T follicular helper cell (primary cell): ENCODE measurements at regions not wholly inside any gene's neighbourhood (a gene's known extent, or its start where the extent isn't known, plus 50 kb on each side); places are given as distances from the start of the nearest gene placed in this dataset.
"Not testable (repeated sequence)": the region's sequence is repeated elsewhere in the genome, so short reads cannot be mapped to it uniquely, and the experiment has no call there.

ENCODE experiments used
- DNase-seq: peaks from one replicate; pipeline ENCODE4 v3.0.0-alpha.2; 2020; ENCODE audit warnings: low read depth

DNA sequence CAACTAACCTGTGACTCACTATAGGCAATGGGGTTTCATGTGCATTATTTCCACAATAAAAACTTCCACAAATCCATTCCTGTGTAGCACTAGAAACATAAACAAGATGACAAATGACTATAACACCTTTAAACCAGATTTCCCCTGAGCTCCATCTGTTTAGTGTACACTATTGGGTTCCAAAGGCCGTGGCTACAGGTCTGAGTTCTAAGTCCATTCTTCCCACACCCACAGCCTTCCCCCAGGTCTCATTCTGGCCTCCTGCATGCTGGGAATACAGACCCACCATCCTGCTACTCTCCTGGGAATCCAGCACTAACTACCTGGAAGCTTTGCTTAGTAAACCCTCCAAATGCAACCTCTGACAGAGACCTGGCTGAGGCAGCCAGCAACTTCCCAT is 460.2 kb downstream of the RPIA start:
- DNase-seq = not testable (repeated sequence)

- DNase-seq = not testable (repeated sequence)
Measured at GRCh38 chr2:89152501-89152900, 461.0 kb downstream of the RPIA start.

DNA sequence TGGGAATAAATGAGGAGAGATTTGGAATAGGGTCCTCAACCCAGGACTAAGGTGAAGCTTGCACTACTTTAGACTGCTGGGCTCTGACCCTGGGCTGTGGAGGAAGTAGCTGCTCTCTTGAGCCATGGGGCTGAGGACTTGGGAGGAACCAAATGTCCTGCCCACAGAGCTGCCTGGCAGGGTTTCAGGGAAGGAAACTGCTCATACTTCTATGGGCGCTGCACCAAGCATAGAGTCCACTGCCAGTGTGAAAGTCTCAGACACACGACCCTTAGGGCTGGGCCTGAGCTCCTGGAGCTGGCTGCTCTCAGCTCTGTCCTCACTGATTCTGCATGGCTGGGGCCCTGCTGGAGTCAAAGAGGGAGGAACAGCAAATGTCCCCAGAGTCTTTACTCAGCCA is 461.7 kb downstream of the RPIA start:
- DNase-seq = not testable (repeated sequence)

DNA sequence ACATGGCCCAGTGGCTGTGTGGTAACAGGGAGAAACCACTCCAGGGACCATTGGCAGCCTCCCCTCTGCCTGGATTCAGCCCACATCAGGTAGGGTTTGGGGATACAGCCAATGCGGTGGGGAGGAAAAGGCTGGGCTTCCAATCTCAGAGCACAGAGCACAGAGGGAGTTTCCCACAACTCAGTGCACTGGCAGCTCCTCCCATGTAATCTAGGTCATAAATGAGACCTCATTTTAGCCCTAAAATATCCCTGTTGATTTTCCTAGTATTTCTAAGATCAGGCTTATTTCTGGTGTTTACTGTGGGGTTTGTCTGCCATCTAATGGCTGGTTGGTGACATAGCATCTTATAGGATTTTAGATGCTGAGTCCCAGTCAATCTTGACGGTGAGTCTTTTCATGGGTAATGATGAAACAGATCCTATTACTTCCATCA is 462.8 kb downstream of the RPIA start:
- not testable (repeated sequence) for DNase-seq

- DNase-seq = not testable (repeated sequence)
Measured at GRCh38 chr2:89160306-89160705, 468.8 kb downstream of the RPIA start.

DNA sequence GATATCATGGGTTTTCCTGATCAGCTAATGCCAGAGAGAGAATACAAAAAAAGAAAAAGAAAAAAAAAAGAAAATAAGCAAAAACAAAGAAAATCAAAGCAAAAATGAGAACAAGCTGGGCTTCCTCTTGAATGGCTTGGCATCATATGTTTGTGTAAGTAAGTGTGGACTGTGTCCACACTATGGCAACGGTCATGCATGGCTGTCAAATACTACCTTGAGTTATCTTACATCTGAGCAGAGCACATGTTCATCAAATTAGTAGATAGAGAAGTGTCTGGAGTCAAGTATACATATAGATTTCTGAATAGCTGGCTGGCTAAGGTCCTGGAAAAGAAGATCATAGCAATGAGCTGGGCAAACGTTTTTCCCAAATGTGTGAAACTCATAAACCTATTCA is 470.2 kb downstream of the RPIA start:
- DNase-seq = not testable (repeated sequence)

DNA sequence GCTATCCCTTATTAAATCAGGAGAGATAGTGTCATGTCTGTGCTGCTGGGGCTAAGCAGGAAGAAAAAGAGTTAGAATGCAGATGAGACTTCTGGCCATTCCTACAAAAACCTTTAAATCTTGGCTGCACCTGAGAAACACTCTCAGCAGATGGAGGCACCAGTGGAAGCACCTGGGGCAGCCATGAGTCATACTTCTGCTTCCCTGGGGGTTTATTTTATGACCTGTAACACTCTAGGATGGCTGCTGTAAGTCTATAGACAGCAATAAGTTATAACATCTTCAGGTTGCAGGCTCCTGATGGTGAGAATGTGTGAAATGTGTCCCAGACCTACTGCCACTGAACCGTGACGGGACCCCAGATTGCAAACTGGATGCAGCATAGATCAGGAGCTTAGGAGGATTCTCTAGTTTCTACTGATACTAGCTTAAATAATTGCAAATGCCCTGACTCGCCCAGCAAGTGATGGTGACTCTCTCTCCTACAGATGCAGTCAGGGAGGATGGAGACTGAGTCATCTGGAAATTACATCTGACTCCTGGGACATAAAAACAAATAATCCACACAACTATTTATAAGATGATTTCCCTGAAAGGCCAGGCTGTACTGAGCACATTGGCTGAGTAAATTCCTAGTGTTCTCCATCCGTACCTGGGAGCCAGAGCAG is 479.2 kb downstream of the RPIA start:
- DNase-seq = not testable (repeated sequence)

DNA sequence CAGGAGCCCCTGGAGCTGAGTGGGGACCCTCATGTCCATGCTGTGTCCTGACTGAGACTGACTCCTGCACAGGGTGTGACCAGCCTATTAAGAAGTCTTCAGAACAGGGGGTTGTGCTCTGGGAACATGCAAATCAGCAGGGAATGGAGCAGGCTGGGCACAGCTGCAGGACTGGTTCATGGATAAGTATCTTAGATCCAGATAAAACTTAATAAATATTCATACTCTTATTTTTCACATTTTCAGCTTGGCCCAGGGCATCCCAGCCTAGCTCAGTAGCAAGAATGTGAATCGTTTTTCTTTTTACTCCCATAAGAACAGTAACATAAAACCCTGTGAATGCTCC is 479.7 kb downstream of the RPIA start:
- not testable (repeated sequence) for DNase-seq

- DNase-seq = not testable (repeated sequence)
Measured at GRCh38 chr2:89177004-89177403, 485.5 kb downstream of the RPIA start.

DNA sequence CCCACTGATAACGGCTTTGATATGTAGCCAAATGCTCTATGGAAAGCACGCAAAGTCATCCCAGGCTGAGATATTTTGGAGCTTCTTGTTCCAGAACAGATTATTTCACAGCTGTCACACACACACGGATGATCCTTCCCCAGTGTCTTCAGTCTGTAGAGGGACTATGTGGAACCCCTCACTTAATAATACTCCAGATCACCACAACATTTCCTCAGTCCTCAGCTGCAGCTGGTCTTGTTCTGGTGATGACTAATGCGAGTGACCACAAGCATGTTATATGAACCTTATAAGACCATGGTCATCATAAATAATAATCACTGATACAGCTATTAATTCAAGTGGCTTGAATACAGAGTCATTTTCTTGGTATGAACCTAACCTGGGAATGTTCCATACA is 490.7 kb downstream of the RPIA start:
- not testable (repeated sequence) for DNase-seq

- not testable (repeated sequence) for DNase-seq
Measured at GRCh38 chr2:89184746-89185145, 493.3 kb downstream of the RPIA start.

GRCh38 chr2:89195636-89196251 is 504.3 kb downstream of the RPIA start:
- not testable (repeated sequence) for DNase-seq

- DNase-seq = not testable (repeated sequence)
Measured at GRCh38 chr2:89196719-89197118, 505.2 kb downstream of the RPIA start.

DNA sequence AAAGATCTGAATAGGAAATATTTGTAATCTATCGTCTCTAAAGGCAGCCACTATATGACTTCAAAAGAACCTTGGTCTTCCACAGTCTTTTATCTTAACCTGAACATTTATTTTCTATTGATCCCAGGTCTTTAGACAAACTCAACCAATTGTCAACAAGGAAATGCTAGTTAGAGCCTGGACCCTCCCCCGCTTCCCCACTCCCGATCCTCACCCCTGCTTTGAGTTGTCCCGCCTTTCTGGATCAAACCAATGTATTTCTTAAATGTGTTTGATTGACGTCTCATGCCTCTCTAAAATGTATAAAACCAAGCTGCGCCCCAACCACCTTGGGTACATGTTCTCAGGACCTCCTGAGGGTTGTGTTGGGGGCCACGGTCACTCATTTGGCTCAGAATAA is 506.6 kb downstream of the RPIA start:
- DNase-seq = not testable (repeated sequence)

GRCh38 chr2:89199453-89200246 is 508.2 kb downstream of the RPIA start:
- DNase-seq = not testable (repeated sequence)

DNA sequence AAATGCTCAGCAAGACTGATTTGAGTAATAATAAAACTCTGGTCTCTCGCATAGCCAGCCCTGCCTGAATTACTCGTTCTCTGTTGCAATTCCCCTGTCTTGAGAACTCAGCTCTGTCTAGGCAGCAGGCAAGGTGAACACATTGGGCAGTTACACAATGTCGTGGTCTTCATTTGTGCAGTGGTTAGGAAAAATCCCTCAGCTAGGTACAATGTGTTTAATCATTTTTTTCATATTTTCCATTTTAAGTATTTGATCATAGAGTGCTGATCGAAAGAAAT is 508.7 kb downstream of the RPIA start:
- not testable (repeated sequence) for DNase-seq

DNA sequence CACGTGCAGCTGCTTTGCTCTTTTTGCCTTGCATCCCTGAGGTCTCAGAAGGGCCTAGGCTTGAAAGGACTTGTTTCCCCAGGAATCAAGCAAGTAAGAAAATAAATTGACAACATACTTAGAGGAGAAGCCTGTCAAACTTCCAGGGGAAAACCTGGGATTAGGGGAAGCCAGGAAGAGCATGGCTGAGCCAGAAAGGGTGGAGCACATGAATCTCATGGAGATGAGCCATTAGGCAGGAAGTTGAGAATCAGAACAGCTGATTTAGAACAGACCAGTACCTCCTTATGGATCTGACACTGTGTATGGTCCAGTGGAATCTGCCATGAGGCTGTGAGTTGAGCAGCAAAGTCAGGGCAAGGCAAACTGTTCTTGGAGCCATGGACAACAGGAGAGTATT is 511.0 kb downstream of the RPIA start:
- not testable (repeated sequence) for DNase-seq

DNA sequence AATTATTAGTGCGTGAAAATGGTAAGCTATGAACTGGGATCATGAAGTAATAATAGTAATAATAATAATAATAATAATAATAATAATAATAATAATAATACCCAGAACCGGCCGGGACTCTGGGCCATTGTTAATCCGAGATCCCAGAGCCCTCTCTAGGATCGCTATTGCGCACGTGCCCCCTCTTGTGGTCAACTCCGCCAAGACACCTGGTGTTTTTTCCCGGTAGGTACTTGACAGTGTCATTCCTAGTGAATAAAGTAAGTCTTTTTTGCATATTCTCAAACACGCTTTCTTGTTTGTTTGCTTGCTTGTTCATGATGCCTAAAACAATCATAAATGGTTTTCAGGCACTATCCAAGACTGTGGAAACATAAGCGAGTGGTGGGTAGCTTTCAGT is 513.7 kb downstream of the RPIA start:
- not testable (repeated sequence) for DNase-seq

DNA sequence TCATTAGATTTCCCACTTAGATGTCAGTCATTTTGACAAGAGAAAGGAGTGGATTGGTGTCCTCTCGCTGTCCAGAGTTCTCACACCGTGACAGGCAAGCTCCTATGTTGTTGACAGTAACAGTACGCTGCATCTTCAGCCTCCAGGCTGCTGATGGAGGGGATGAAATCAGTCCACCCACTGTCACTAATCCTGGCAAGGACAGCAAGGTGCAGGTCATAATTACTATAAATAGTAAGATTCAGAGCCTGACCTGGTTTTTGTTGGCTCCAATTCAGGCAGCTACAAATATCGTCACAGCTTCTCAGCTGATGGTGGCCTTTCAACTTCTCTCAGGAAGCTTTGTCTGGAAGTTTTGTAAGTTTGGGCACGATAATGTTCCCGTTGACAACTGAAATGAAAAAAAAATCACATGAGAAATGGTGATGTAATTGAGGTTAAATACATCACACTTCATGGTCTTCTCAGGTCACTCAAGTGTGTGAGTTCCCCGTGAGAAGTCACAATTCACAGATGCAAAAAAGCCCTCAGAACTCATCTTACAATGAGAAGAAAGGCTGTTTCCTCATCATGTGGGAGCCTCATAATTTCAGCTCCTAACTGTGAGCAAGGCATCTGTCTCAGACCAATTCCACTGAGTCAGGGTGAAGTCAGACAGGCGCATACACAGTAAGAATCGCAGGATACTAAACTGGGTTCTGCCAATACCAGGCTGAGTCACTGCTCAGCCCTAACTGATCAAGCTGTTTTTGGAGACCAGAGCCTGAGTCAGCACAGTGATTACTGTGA is 516.9 kb downstream of the RPIA start:
- DNase-seq = not testable (repeated sequence)

DNA sequence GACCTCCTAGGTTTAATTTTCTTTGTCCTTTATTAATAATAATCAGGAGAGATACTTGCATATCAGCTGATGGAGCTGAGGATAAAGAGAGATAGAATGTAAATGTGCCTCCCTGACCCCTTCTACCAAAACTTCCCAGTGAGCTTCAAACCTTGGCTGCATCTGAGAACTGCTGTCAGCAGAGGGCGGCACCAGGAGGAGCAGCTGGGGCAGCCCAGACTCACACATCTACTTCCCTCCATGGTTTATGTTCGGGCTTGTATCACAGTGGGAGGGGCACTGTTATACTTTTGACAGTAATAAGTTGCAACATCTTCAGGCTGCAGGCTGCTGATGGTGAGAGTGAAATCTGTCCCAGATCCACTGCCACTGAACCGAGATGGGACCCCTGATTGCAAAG is 521.7 kb downstream of the RPIA start:
- DNase-seq = not testable (repeated sequence)

GRCh38 chr2:89213811-89214210 is 522.3 kb downstream of the RPIA start:
- DNase-seq = not testable (repeated sequence)

DNA sequence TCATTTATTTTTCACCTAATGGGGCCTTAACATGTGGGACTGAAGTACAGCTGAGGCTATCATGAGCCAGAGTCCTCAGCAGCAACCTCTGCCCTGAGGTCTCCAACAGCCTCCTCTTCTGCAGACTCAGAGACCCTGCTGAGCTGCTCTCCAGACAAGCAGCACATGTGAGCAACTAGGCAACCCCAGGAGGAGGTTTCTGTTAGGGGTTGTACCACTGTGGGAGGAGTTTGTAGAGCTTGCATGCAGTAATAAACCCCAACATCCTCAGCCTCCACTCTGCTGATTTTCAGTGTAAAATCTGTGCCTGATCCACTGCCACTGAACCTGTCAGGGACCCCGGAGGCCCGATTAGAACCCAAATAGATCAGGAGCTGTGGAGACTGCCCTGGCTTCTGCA is 530.0 kb downstream of the RPIA start:
- DNase-seq = not testable (repeated sequence)
